Trophoblast cell (in vitro differentiated cells and primary cell): ENCODE measurements at regions not wholly inside any gene's neighbourhood (a gene's known extent, or its start where the extent isn't known, plus 50 kb on each side); places are given as distances from the start of the nearest gene placed in this dataset.

Experiments used
- DNase-seq, 2 donors: peaks; one replicate each; pipeline ENCODE4 v3.0.0-alpha.2; 2016
- H2AFZ ChIP-seq: 2 replicates; pipeline ENCODE4 v1.6.1; 2013; ENCODE audit warnings: low read length, moderate library complexity, mild to moderate bottlenecking; ENCODE audit not compliant: insufficient read depth, poor library complexity
- H2AK5ac ChIP-seq: 2 replicates; pipeline ENCODE4 v1.6.1; 2013; ENCODE audit warnings: mild to moderate bottlenecking, low read length
- H2BK120ac ChIP-seq: 2 replicates; pipeline ENCODE4 v1.6.1; 2013; ENCODE audit warnings: low read length, mild to moderate bottlenecking, moderate library complexity; ENCODE audit not compliant: insufficient read depth, poor library complexity
- H2BK12ac ChIP-seq: 2 replicates; pipeline ENCODE4 v1.6.1; 2013; ENCODE audit warnings: mild to moderate bottlenecking, low read length, moderate library complexity
- H2BK5ac ChIP-seq: 2 replicates; pipeline ENCODE4 v1.6.1; 2013; ENCODE audit warnings: low read length, low read depth, moderate library complexity, mild to moderate bottlenecking; ENCODE audit not compliant: poor library complexity
- H3K14ac ChIP-seq: 2 replicates; pipeline ENCODE4 v1.6.1; 2013; ENCODE audit warnings: mild to moderate bottlenecking, low read length
- H3K18ac ChIP-seq: 2 replicates; pipeline ENCODE4 v1.6.1; 2013; ENCODE audit warnings: mild to moderate bottlenecking, low read length
- H3K23ac ChIP-seq: 2 replicates; pipeline ENCODE4 v1.6.1; 2013; ENCODE audit warnings: low read length
- H3K27ac ChIP-seq: 2 replicates; pipeline ENCODE4 v1.5.1; 2013; ENCODE audit warnings: low read depth, mild to moderate bottlenecking, inconsistent platforms, low read length, moderate library complexity
- H3K27me3 ChIP-seq: 2 replicates; pipeline ENCODE4 v1.6.1; 2013; ENCODE audit warnings: inconsistent platforms, mild to moderate bottlenecking, low read length, moderate library complexity; ENCODE audit not compliant: insufficient read depth
- H3K36me3 ChIP-seq, 2 experiments: 1 replicate in 1 of 2; 2 replicates in 1 of 2; pipeline ENCODE4 v1.6.1; 2013; ENCODE audit warnings: low read length in 2 of 2, mild to moderate bottlenecking in 2 of 2, moderate library complexity in 1 of 2; ENCODE audit not compliant: insufficient read depth in 2 of 2, control insufficient read depth in 1 of 2
- H3K4ac ChIP-seq: 2 replicates; pipeline ENCODE4 v1.6.1; 2013; ENCODE audit warnings: low read depth, mild to moderate bottlenecking, low read length, moderate library complexity
- H3K4me1 ChIP-seq, 2 experiments: 1 replicate in 1 of 2; 2 replicates in 1 of 2; pipeline ENCODE4 v1.6.1; 2013; ENCODE audit warnings: low read length in 2 of 2, mild to moderate bottlenecking in 2 of 2, moderate library complexity in 1 of 2; ENCODE audit not compliant: insufficient read depth in 2 of 2, control insufficient read depth in 1 of 2
- H3K4me2 ChIP-seq: 2 replicates; pipeline ENCODE4 v1.6.1; 2013; ENCODE audit warnings: inconsistent platforms, mild to moderate bottlenecking, low read length, moderate library complexity
- H3K4me3 ChIP-seq: 2 replicates; pipeline ENCODE4 v1.5.1; 2013; ENCODE audit warnings: mild to moderate bottlenecking, low read depth, low read length, inconsistent platforms
- H3K79me1 ChIP-seq: one replicate; pipeline ENCODE4 v1.6.1; 2013; ENCODE audit warnings: low read length
- H3K79me2 ChIP-seq: 2 replicates; pipeline ENCODE4 v1.6.1; 2013; ENCODE audit warnings: low read length, mild to moderate bottlenecking; ENCODE audit not compliant: control insufficient read depth, insufficient read depth, poor library complexity
- H3K9ac ChIP-seq: 2 replicates; pipeline ENCODE4 v1.6.1; 2013; ENCODE audit warnings: mild to moderate bottlenecking, low read length
- H3K9me3 ChIP-seq: 2 replicates; pipeline ENCODE4 v1.6.1; 2013; ENCODE audit warnings: low read depth, mild to moderate bottlenecking, control low read depth, inconsistent platforms, low read length; ENCODE audit not compliant: insufficient read depth
- H4K12ac ChIP-seq: 2 replicates; pipeline ENCODE4 v1.6.1; 2013; ENCODE audit warnings: low read depth, mild to moderate bottlenecking, low read length, moderate library complexity
- H4K8ac ChIP-seq: 2 replicates; pipeline ENCODE4 v1.6.1; 2013; ENCODE audit warnings: low read depth, mild to moderate bottlenecking, low read length, moderate library complexity
- H4K91ac ChIP-seq: one replicate; pipeline ENCODE4 v1.6.1; 2013; ENCODE audit warnings: low read depth, mild to moderate bottlenecking, low read length, moderate library complexity
- WGBS: extraction: QIAGEN DNeasy Blood & Tissue Kit; methylation state at CpG from one replicate; pipeline ENCODE4 v1.1.7; 2013; ENCODE audit warnings: missing lambda C conversion rate; ENCODE audit not compliant: insufficient read length, insufficient coverage; ENCODE audit errors: extremely low coverage; 5-methylcytosine and 5-hydroxymethylcytosine counted together

DNA sequence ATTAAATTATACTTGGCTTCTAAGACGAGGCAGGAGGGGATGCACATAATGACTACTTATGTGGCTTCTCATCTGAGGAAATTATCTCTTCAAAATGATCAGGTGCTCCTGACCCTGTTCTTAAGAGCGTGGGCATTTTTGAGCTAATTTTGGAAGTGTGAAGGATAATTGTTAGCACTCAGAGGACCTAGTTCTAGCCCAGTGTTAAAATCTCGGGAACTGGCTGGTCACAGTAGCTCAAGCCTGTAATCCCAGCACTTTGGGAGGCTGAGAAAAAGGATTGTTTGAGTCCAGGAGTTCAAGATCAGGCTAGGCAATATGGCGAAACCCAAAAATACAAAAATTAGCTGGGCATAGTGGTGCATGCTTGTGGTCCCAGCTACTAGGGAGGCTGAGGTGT lies 103.0 kb upstream of the DHX40 start:
- no peak for DNase-seq
- Histone ChIP-seq H3K79me1 (no peaks in the 10 kb centered on the region), H2BK120ac (no peak overlapping the region), H3K4me2 (no peak overlapping the region), H3K27me3 (no peaks in the 10 kb centered on the region), H3K4me3 (no peak overlapping the region), H2AK5ac (no peak overlapping the region), H2BK12ac (no peak overlapping the region), H4K91ac (no peak overlapping the region), H3K18ac (no peak overlapping the region), H4K8ac (no peak overlapping the region), H3K14ac (no peak overlapping the region), H3K23ac (no peak overlapping the region), H2BK5ac (no peak overlapping the region), H3K79me2 (no peaks in the 10 kb centered on the region), H3K9ac (no peak overlapping the region), H3K36me3 (no peaks in the 10 kb centered on the region), H4K12ac (no peak overlapping the region), H3K27ac (no peak overlapping the region), H3K4me1 (no peaks in the 10 kb centered on the region), H3K9me3 (no peaks in the 10 kb centered on the region), H2AFZ (no peak overlapping the region), H3K4ac (no peak overlapping the region)
- no CpG with 5 or more reads among the region's 4 CpGs for WGBS

DNA sequence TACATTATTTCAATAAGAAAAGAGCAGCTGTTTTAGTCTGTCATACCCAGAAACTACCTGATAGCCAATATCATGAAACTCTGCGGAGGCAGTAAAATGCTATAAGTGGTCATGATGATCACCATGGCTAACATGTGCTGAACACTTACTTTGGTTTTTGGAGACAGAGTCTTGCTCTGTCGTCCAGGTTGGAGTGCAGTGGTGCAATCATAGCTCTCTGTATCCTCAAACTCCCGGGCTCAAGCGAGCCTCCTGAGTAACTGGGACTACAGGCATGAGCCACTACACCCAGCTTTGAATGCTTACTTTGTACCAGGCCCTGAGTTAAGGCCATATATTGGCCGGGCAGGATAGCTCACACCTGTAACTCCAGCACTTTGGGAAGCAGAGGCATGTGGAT lies 101.2 kb upstream of the DHX40 start:
- Histone ChIP-seq H3K36me3 (no peaks in the 10 kb centered on the region), H3K9me3 (no peaks in the 10 kb centered on the region), H4K8ac (no peak overlapping the region), H4K91ac (no peak overlapping the region), H3K23ac (no peak overlapping the region), H3K4ac (no peak overlapping the region), H3K79me1 (no peaks in the 10 kb centered on the region), H3K4me1 (no peaks in the 10 kb centered on the region), H2BK5ac (no peak overlapping the region), H3K79me2 (no peaks in the 10 kb centered on the region), H3K18ac (no peak overlapping the region), H3K9ac (no peak overlapping the region), H3K27me3 (no peaks in the 10 kb centered on the region), H4K12ac (no peak overlapping the region), H3K4me2 (no peak overlapping the region), H2AK5ac (no peak overlapping the region), H3K27ac (no peak overlapping the region), H2BK12ac (no peak overlapping the region), H2AFZ (no peak overlapping the region), H3K14ac (no peak overlapping the region), H3K4me3 (no peak overlapping the region), H2BK120ac (no peak overlapping the region)
- WGBS = no CpG with 5 or more reads among the region's 5 CpGs
- no peak for DNase-seq

DNA sequence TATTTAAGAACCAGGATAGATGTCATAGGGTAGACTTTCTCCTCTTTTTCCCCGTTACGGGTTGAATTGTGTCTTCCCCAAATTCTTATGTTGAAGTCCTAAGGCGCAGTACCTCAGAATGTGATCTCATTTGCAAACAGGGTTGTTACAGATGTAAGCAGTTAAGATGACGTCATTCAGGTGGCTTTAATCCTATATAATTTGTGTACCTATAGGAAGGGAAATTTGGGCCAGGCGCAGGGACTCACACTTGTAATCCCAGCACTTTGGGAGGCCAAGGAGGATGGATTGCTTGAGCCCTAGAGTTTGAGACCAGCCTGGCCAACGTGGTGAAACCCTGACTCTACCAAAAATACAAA lies 99.5 kb upstream of the DHX40 start:
- no peak overlapping the region for H2BK120ac ChIP-seq
- no CpG with 5 or more reads among the region's 6 CpGs for WGBS
- no peak overlapping the region for H3K4me2 ChIP-seq

DNA sequence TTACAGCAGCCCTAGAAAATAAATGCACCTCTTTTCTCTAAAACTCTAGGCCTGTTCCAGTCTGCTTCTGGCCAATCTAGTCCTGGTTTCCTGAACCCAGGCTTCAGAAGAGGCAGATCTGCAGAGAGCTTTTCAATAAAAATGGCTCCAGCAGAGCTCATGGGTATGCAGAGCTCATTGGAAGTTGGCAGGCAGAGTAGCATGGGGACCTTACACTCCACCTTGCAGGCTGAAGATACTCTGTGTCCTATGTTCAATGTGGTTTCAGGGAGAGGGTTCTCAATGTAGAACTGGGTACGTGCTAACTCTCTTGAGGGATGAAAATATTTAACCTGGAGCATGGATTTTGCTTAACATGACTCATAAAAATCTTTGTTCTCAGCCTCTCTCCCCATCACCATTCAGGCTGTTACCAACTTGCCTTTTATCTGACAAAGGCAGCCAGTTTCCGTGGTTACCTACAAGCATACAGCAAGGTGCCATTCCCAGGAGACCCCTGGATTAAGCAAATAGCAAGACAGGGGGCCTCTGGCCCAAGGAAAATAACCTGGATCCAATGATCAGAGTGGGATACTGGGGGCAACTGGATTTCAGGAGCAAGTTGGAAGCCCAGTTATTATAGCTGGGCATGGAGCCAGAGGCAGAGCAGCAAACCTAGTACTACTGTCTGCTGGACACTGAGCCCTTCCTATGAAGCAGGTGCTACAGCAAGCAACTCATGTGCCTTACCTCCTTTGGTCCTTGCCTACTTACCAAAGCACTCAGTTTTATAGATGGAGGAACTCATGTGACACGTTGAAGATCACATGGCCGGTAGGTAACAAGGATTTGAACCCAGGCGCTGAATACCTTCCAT lies 98.2 kb upstream of the DHX40 start:
- H3K4me2 ChIP-seq = no peak overlapping the region
- H2BK12ac ChIP-seq = no peak overlapping the region
- no peak overlapping the region for H2BK120ac ChIP-seq
- H3K9ac ChIP-seq = no peak overlapping the region
- no peak overlapping the region for H4K91ac ChIP-seq
- no peak for DNase-seq
- no peaks in the 10 kb centered on the region for H3K4me1 ChIP-seq
- no peak overlapping the region for H3K23ac ChIP-seq
- WGBS = no CpG with 5 or more reads among the region's 5 CpGs
- H3K14ac ChIP-seq = no peak overlapping the region
- no peak overlapping the region for H3K27ac ChIP-seq
- H3K79me1 ChIP-seq = no peaks in the 10 kb centered on the region
- no peaks in the 10 kb centered on the region for H3K9me3 ChIP-seq
- H3K36me3 ChIP-seq = no peaks in the 10 kb centered on the region
- H3K4ac ChIP-seq = no peak overlapping the region
- no peak overlapping the region for H4K12ac ChIP-seq
- no peak overlapping the region for H2AFZ ChIP-seq
- no peaks in the 10 kb centered on the region for H3K27me3 ChIP-seq
- H4K8ac ChIP-seq = no peak overlapping the region
- no peak overlapping the region for H2AK5ac ChIP-seq
- no peak overlapping the region for H3K18ac ChIP-seq
- no peak overlapping the region for H2BK5ac ChIP-seq
- H3K4me3 ChIP-seq = no peak overlapping the region
- H3K79me2 ChIP-seq = no peaks in the 10 kb centered on the region

More for the DNA sequence above, 99.5 kb upstream of the DHX40 start:
- Histone ChIP-seq H3K4me1 (no peaks in the 10 kb centered on the region), H3K79me1 (no peaks in the 10 kb centered on the region), H3K27ac (no peak overlapping the region), H2BK12ac (no peak overlapping the region), H3K4ac (no peak overlapping the region), H4K8ac (no peak overlapping the region), H3K9ac (no peak overlapping the region), H3K18ac (no peak overlapping the region), H2BK5ac (no peak overlapping the region), H4K91ac (no peak overlapping the region), H3K14ac (no peak overlapping the region), H3K27me3 (no peaks in the 10 kb centered on the region), H4K12ac (no peak overlapping the region), H3K4me3 (no peak overlapping the region), H2AFZ (no peak overlapping the region), H3K79me2 (no peaks in the 10 kb centered on the region), H3K9me3 (no peaks in the 10 kb centered on the region), H3K23ac (no peak overlapping the region), H2AK5ac (no peak overlapping the region), H3K36me3 (no peaks in the 10 kb centered on the region)
- DNase-seq = no peak
